ENCODE measurements at regions not wholly inside any gene's neighbourhood (a gene's known extent, or its start where the extent isn't known, plus 50 kb on each side); places are given as distances from the start of the nearest gene placed in this dataset.

DNA sequence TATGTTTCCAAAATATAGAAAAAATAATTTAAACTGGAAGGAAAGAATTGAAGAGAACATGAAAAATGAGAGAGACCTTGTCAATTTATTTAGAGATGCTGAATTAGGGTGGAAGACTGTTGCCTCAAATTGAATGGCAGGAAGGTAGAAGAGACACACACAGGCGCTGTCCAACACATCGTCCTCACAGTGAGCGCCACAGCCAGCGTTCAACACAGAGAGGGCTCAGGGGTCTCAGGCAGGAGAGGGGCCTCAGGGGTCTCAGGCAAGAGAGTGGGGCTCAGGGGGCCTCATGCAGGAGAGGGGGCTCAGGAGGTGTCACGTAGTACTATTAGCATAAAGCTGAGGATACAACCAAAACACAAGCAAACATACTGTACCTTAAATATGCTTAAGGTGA, 65.7 kb downstream of the TMEM18 start:
- no peak for DNase-seq (ENCODE audit: low read depth in 4 of 4, low spot score in 1 of 4)

DNA sequence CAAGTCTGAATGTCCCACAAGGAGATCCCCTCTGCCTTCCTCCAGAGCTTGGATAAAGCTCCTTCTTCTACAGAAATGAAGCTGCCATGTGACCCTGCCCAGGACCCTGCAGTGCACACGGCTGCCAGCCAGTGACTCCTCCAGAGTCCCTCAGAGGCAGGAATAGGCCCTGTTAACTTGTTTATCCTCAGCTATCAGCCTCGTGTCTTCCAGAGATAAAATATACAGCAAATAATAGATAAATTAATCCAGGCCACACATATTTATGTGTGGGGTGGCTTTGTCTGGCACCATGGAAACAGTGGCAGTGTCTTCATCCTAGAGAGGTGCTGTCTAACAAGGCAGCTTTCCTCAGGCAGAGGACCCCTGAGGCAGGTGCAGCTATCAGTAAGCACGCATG, 66.7 kb downstream of the TMEM18 start:
- no peak for DNase-seq (ENCODE audit: low read depth in 4 of 4, low spot score in 1 of 4)

DNA sequence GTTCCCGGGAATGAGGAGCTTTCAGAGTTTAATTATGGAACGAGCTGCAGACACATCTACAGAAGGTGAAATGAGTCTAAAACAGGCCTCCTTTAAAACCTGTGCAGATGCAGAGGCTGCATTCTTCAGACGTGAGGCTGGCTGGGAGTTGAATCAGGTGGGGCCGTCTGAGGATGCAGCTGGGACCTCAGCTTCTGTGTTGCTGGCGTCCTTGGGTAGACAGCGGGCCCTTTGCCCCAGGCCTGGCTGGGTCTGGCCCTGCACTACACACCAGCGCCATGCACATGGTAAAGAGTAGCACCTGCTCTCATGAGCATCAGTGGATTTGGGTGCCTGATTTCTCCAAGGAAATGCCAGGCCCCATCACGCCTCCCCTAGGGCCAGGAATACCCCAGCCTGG, 67.3 kb downstream of the TMEM18 start:
- no peak for DNase-seq (ENCODE audit: low read depth in 4 of 4, low spot score in 1 of 4)

DNA sequence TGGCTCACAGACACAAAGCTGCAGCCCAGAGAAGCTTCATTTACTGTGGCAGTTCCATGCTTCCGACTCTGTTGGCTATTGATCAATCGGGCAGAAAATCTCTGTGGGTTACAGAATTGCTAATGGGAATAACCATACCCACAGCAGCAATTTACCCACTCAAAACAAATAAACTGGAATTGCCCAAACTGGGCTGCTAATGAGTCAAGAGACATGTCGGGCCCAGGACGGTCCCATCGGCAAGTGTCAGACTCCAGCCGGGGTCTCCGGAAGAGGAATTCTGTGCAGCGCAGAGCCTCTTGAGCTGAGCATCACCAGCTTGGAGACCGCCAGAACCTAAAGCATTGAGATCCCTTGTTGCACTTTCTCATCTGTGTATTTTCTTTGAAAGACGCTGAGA, 67.8 kb downstream of the TMEM18 start:
- DNase-seq (ENCODE audit: low read depth in 4 of 4, low spot score in 1 of 4), result no peak

DNA sequence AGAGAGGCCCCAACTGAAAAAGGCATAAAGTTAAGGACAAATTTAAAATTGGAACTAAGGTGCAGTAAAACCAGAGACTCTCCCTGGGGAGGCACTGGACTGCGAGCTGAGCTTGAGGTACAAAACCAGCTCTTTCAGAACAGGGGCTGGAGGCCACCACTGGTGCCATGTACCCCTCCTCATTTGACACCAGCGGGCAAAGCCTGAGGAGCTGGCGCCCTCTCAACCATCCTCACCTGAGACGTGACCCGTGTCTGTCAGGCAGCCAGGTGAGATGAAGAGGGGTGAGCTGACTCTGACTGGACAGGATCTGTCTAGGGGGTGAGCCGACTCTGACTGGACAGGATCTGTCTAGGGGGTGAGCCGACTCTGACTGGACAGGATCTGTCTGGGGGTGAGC, 68.5 kb downstream of the TMEM18 start:
- DNase-seq (ENCODE audit: low read depth in 4 of 4, low spot score in 1 of 4), result no peak

DNA sequence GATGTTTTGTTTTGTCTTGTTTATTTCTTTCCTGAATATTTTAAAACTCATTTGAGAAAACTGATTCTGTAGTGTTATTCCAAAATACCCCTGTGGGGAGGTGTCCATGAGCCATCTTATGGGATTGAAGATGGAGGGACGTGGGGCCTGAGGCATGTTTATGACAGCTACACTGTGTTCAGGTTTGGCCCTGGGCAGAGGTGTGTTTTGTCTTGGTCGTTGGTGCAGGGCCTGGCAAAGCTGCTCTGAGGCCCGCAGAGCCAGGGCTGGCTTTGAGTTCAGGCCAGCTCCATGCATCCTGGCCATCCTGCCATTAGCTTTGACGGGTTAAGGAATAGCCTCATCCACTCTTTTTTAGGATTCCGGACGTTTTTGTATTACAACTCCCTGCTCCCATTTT, 68.9 kb downstream of the TMEM18 start:
- no peak for DNase-seq (ENCODE audit: low read depth in 4 of 4, low spot score in 1 of 4)

DNA sequence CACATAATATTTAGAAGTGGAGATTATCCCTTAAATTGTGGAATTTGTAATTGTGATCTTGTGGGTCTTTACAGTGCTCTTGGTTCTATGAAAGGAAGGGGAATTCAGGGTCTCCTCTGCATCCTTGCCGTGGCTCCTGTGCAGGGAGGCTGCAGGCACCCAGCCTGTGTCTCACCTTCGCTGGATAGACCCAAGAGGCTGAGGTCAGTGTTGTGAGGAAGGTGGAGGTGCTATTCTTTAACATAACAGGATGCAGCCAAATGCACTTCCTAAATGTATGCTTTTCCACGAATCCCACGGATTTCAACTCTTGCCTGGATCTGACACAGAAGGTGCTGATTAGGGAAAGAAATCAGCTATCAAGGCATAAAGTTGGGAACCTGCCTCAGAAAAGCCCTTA, 69.5 kb downstream of the TMEM18 start:
- no peak for DNase-seq (ENCODE audit: low read depth in 4 of 4, low spot score in 1 of 4)

DNA sequence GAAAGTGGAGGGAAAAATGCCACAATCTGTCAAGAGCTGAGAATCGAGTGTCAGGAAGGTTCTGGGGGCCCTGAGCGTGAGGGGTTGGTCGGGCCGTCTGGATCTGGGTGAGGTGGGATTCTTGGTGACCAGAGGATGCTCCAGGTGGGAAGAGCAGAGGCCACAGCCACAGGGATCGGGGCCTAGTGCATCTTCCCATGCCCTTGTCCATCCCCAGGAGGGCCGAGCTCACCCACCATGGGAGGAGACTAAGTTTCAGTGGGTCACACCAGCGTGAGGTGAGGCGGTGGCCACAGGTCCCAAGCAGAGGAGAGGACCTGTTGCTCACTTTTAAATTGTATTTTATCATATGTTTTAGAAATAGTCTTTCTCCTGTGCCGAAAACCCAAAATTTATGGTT, 70.0 kb downstream of the TMEM18 start:
- DNase-seq (ENCODE audit: low read depth in 4 of 4, low spot score in 1 of 4), result no peak

DNA sequence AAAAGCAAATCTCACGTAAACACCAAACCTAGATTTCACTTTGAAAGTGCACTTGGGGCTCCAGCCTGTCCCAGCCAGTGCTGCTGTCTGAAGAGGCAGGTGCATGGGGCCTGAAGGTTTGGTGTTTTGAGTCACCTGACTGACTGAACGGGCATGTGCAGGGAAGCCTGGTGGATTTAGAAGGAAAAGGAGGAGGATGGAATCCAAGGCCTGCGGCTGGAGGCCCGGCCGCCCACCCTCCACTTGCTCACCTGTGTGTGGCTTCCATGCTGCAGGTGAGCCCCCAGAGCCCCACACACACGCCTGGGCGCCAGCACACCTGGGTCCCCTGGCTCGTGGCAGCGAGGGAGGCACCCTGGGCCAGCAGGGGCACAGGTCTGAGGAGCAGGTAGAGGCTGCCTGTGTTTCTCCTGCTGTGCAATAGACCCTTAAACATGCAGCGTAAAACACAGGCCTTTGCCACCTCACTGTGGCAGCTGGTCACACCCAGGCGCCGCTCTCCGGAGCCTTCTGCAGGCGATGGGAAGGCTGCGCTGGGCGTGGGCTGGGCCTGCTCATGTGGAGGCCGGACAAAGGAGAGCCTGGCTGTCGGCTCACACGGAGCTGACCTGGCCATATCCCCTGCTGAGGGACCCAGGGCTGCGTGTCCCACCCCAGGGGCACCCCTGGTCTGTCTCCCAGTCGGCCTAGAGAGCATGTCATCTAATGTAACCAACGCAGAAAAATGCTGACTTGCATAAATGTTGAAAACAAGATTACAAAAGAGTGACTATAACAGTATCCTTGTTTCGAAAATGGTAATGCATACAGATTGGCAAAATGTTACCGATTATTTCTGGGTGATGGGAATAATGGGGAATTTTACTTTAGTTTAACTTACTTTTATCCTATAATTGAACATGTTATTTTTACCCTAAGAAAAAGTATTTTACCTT, 71.3 kb downstream of the TMEM18 start:
- DNase-seq (ENCODE audit: low read depth in 4 of 4, low spot score in 1 of 4), result no peak

DNA sequence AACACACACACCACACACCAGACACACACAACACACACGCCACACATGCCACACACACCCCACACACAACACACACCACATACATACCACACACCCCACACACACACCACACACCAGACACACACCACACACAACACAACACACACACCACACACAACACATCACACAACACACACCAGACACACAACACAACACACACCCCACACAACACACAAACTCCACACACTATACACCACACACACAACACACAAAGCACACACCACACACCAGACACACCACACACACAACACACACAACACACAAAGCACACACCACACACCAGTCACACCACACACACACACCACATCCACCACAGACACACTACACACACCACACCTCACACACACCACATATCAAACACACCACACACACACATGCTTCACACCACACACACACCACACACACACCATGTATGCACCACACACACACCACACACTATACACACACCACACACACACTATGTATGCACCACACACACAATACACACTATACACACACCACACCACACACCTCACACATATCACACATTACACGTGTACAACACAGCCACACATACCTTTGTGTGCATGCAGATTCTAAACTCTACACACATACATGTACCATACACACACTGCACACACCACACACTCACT, 72.2 kb downstream of the TMEM18 start:
- DNase-seq (ENCODE audit: low read depth in 4 of 4, low spot score in 1 of 4), result no peak

DNA sequence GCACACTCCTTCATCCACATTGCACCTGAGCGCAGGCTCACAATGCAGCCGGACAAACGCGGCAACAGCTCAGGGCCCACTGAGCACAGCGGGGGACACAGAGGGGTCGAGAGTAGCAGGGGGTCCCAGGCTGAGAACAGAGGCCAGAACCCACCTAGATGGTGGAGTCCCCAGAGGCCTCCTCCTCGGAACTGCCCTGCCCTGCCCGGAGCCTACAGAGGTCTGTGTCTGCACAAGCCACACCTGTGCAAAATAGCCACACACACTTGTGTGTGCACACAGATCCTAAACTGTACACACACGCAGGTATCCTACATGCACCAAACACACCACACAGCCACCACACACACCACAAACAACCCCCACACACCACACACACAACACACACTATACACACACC, 72.8 kb downstream of the TMEM18 start:
- DNase-seq (ENCODE audit: low read depth in 4 of 4, low spot score in 1 of 4), result no peak

DNA sequence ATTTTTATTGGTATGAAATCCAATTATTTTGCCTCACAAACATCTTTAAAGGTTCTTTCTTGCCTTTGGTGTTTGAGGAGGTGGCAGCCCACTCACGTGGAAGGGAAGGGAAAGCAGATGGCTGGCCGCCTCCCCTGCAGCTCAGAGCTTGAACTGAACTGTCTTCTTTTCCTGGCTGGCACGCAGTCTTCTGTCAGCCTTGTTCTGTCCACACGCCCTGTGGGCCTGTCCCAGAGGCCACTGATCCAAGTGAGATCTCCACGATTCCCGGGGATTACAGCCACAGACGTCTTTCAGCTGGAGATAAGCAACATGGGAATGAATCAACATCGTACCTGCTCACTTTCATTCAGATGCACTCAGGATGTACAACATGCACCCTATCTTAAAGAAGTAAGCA, 73.3 kb downstream of the TMEM18 start:
- DNase-seq (ENCODE audit: low read depth in 4 of 4, low spot score in 1 of 4), result no peak

DNA sequence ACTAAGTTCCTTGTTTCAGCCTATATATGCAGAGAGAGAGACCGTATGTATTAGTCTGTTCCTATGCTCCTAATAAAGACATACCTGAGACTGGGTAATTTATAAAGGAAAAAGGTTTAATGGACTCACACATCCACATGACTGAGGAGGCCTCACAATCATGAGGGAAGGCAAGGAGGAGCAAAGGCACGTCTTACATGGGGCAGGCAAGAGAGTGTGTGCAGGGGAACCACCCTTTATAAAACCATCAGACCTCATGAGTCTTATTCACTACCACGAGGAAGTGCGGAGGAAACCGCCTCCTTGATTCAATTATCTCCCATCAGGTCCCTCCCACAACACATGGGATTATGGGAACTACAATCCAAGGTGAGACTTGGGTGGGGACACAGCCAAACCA, 73.8 kb downstream of the TMEM18 start:
- DNase-seq (ENCODE audit: low read depth in 4 of 4, low spot score in 1 of 4), result no peak

DNA sequence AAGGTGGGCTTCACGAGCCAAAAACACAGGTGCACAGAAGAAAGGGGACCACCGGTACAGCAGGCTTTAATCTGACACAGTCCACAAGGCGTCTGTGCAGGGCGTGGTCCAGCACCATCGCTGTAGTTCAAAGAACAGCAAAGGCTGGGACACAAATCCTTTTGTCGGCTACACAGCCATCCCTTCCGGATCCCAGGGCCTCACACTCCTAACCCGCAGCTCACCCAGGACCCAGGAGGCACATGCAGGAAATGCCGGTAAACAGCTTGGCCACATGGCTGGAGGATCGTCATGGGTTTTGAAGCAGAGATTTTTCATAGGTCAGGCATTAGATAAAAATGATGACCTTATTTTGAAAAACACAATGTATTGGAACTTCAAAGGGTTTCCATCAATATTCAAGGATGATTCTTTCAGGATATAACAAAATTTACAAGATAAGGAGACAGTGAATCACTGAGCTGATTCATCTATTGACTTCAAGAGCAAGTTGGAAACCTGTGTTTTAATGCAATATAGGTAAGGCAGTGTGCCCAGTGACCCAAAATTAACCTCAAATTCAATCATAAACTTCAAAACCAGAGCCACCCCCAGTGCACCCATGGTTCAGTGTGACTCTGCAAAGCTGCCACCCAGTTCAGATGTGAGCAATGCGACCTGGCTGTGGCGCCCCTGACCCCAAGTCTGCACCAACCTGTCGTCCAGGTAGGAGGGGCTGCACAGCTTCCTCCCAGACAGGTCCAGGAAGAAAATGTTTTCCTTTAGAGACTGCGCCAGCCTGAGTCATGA, 74.4 kb downstream of the TMEM18 start:
- no peak for DNase-seq (ENCODE audit: low read depth in 4 of 4, low spot score in 1 of 4)

DNA sequence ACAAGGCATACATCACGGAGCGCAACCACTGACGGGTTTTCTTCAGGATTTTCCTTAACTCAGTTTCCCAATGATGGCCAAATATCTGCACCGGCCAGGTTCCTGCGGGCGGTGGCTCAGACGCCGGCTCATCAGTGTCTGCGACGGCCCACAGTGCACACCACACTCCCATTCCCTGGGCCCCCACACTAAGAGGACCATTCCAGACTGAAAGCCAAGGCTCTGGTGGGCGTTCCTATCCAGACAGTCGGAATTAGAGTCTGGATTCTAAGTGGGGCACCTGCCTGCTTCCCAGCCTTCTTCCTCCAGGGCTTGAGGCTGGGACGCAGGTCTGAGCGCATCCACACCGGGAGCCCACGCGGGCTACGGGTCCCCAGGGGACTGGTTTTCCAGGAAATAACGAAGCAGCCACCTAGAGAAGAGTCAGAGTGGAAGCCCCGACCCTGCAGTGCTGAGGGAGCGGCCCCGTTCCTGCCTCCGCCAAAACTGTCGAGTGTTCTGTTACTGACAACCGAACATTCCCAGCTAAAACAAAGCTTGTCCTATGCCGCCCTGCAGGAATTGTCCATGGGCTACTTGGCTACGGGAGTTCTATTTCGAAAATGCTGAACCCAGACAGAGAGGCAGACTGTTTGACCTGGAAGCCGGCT, 75.3 kb downstream of the TMEM18 start:
- DNase-seq (ENCODE audit: low read depth in 4 of 4, low spot score in 1 of 4), result no peak

DNA sequence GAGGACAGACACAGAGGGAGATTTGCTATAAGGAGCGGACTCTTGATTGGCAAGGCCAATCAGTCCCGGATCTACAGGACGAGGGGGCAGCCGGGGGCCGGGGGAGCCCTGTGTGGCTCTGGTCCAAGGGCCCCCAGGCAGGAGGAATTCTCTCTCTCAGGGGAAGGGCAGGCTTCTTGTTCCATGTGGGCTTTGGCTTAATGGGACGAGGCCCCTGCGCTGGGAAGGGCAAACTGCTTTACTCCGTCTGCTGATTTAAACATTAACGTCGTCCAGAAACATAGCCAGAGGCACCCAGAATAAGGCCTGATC, 75.9 kb downstream of the TMEM18 start:
- DNase-seq (ENCODE audit: low read depth in 4 of 4, low spot score in 1 of 4), result no peak

DNA sequence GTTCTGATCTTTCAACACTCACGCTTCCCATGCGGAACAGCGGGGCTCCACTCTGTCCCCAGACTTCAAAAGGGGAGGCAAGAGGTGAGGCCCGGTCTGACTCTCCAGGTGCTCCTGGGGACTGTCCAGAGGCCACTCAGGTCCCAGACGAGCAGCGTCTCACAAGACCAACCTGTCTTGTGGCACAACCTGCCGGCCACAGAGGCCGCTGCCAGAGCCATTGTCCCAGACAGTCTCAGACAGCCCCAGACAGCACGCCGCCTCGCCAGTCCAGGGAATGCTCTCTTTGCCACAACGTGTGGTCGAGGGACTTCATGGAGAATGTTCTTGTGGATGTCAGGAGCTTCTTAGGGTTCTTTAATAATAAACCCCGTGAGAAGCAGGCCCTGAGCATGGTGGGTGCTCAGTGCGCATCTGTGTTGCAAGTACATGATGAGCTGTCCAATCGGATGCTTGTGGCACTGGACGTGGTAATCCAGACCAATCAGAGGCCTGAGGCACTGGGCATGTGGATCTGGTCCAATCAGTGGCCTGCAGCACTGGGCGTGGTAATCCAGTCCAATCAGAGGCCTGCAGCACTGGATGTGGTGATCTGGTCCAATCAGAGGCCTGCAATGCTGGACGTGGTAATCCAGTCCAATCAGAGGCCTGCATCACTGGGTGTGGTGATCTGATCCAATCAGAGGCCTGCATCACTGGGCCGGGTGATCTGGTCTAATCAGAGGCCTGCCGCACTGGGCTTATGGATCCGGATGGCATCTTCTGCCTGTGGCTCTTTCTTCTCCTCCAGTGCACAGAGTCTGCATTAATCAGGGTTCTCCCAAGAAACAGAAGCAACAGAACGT, 76.4 kb downstream of the TMEM18 start:
- no peak for DNase-seq (ENCODE audit: low read depth in 4 of 4, low spot score in 1 of 4)

DNA sequence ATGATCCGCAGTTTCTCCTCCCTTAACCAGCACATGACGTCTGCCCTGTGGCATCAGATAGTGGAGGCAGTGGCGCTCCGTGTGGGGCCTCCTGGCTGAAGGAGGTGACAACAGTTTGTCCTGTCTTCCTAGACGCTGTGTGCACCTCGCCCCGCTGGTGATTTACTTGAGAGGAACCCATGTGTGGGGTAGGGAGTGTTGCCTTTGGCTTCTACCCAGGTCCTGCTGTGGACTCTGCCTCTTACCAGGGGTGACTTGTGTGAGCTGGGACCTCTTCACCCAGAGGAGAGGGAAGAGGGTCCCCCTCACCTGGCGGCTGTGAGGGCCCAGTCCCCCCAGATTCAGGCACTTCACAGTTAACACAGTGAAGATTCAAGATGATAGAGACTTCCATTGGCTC, 77.6 kb downstream of the TMEM18 start:
- DNase-seq (ENCODE audit: low read depth in 4 of 4, low spot score in 1 of 4), result no peak

DNA sequence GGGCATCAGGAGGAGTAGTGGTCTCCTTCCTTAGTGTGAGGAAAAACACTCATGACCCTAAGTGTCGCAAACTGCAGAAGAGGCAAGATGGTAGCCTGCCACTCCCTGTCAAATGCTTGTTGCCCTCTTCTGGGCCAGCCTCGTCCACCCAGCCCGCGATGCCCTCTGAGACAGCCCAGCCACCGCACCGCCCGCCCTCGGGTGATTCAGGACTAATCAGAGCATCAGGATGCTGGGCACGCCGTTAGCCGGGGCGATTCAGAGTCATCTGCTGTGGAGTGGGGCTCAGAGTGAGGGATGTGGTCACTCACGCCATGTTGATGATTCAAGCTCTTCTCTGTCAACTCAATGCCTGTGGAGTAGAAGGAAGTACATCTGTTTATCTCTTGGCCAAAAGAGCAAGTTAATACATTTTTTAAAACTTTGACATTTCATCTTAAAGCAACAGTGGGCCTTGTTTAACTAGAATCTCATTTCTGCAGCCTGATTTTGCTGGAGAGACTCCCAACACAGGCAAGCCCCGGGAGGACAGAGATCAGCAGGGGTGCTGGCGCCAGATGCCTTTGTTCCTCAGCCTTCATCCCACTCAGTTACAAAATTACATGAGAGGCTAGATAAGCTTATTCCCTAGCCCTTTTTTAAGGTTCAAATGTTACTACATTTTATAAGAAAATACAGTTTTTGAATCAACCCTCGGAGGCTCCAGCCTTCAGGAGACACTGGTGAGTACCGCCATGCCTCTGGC, 79.0 kb downstream of the TMEM18 start:
- no peak for DNase-seq (ENCODE audit: low read depth in 4 of 4, low spot score in 1 of 4)
